HepG2 (cell line): ENCODE measurements at regions not wholly inside any gene's neighbourhood (a gene's known extent, or its start where the extent isn't known, plus 50 kb on each side); places are given as distances from the start of the nearest gene placed in this dataset.

Experiments used
- ATAD3A ChIP-seq: sonication (generic); formaldehyde crosslinking; IDR thresholded peaks from 2 replicates; pipeline ENCODE4 v1.4.0; 2020; ENCODE audit warnings: missing genetic modification reagents
- ATF2 ChIP-seq: sonication (generic); formaldehyde crosslinking; IDR thresholded peaks from 2 replicates; pipeline ENCODE4 v1.4.0; 2020; ENCODE audit warnings: missing genetic modification reagents
- DMAP1 ChIP-seq: IDR thresholded peaks from 2 replicates; pipeline ENCODE4 v1.6.1; 2016
- EZH2 ChIP-seq: conservative IDR thresholded peaks from 2 replicates; pipeline ENCODE4 v1.6.1; 2012; ENCODE audit warnings: mild to moderate bottlenecking, low read depth, low read length, moderate library complexity
- HHEX ChIP-seq: IDR thresholded peaks from 2 replicates; pipeline ENCODE4 v1.6.1; 2016; ENCODE audit warnings: control low read depth
- HMG20B ChIP-seq: conservative IDR thresholded peaks from 2 replicates; pipeline ENCODE4 v1.6.1; 2016; ENCODE audit warnings: missing genetic modification reagents, missing compliant biosample characterization
- MIER2 ChIP-seq: IDR thresholded peaks from 2 replicates; pipeline ENCODE4 v1.6.1; 2016; ENCODE audit warnings: missing biosample characterization, missing genetic modification reagents
- MIXL1 ChIP-seq: IDR thresholded peaks from 2 replicates; pipeline ENCODE4 v1.6.1; 2016
- NR3C1 ChIP-seq: sonication (generic); formaldehyde crosslinking; IDR thresholded peaks from 2 replicates; pipeline ENCODE4 v1.4.0; 2020; ENCODE audit warnings: missing genetic modification reagents
- ONECUT2 ChIP-seq: sonication (generic); formaldehyde crosslinking; IDR thresholded peaks from 2 replicates; pipeline ENCODE4 v1.4.0; 2020; ENCODE audit warnings: missing genetic modification reagents
- RFX1 ChIP-seq: fragments of 450-650 bp; IDR thresholded peaks from 2 replicates; pipeline ENCODE4 v1.6.1; 2017
- SNAPC4 ChIP-seq: sonication (generic); formaldehyde crosslinking; IDR thresholded peaks from 2 replicates; pipeline ENCODE4 v1.4.0; 2020; ENCODE audit warnings: mild to moderate bottlenecking, missing genetic modification reagents
- SPEN ChIP-seq: sonication (generic); formaldehyde crosslinking; IDR thresholded peaks from 2 replicates; pipeline ENCODE4 v1.5.1; 2020; ENCODE audit warnings: low read depth, mild to moderate bottlenecking, missing genetic modification reagents
- ZBTB3 ChIP-seq: sonication (generic); formaldehyde crosslinking; IDR thresholded peaks from 2 replicates; pipeline ENCODE4 v1.4.0; 2020; ENCODE audit warnings: low read depth, mild to moderate bottlenecking, moderate library complexity, missing genetic modification reagents, borderline replicate concordance
- ZMAT5 ChIP-seq: sonication (generic); formaldehyde crosslinking; IDR thresholded peaks from 2 replicates; pipeline ENCODE4 v1.5.0; 2020; ENCODE audit warnings: mild to moderate bottlenecking, low read depth, missing genetic modification reagents, borderline replicate concordance
- ZNF143 ChIP-seq: sonication (generic); formaldehyde crosslinking; IDR thresholded peaks from 2 replicates; pipeline ENCODE4 v1.4.0; 2020; ENCODE audit warnings: missing genetic modification reagents
- ZNF180 ChIP-seq: sonication (generic); formaldehyde crosslinking; IDR thresholded peaks from 2 replicates; pipeline ENCODE4 v1.4.0; 2020; ENCODE audit warnings: low read depth, missing genetic modification reagents, borderline replicate concordance
- ZNF414 ChIP-seq: sonication (generic); formaldehyde crosslinking; IDR thresholded peaks from 2 replicates; pipeline ENCODE4 v1.5.0; 2020; ENCODE audit warnings: missing genetic modification reagents
- ZNF550 ChIP-seq: sonication (generic); formaldehyde crosslinking; IDR thresholded peaks from 2 replicates; pipeline ENCODE4 v1.4.0; 2020; ENCODE audit warnings: mild to moderate bottlenecking, missing genetic modification reagents, borderline replicate concordance
- ZNF580 ChIP-seq: IDR thresholded peaks from 2 replicates; pipeline ENCODE4 v1.6.1; 2016; ENCODE audit warnings: low read depth, borderline replicate concordance
- ZNF589 ChIP-seq: sonication (generic); formaldehyde crosslinking; conservative IDR thresholded peaks from 2 replicates; pipeline ENCODE4 v1.8.0; 2022; ENCODE audit warnings: mild to moderate bottlenecking, moderate library complexity, missing genetic modification reagents
- ZNF597 ChIP-seq: sonication (generic); formaldehyde crosslinking; IDR thresholded peaks from 2 replicates; pipeline ENCODE4 v1.5.0; 2020; ENCODE audit warnings: missing genetic modification reagents
- ZNF674 ChIP-seq: sonication (generic); formaldehyde crosslinking; IDR thresholded peaks from 2 replicates; pipeline ENCODE4 v1.5.0; 2020; ENCODE audit warnings: low read depth, mild to moderate bottlenecking, missing genetic modification reagents
- ZNF782 ChIP-seq: sonication (generic); formaldehyde crosslinking; IDR thresholded peaks from 2 replicates; pipeline ENCODE4 v1.4.0; 2020; ENCODE audit warnings: missing genetic modification reagents, mild to moderate bottlenecking, borderline replicate concordance

GRCh38 chr10:29130190-29130673 is 158.6 kb upstream of the LYZL1 start (continued):
- no peak for TF ChIP-seq SNAPC4 (CRISPR knock-in tag)
- 0 out of 2 replicates have a peak, but pooled peaks have one; percentile 27 for TF ChIP-seq HMG20B (CRISPR knock-in tag)
- TF ChIP-seq ATAD3A (CRISPR knock-in tag), result no peak
- TF ChIP-seq NR3C1, result no peak
- no peak for TF ChIP-seq MIER2 (CRISPR knock-in tag)
- no peak for TF ChIP-seq ZNF143
- TF ChIP-seq SPEN, result no peak
- no peak for TF ChIP-seq DMAP1 (CRISPR knock-in tag)
- TF ChIP-seq ZNF589, result no peak
- TF ChIP-seq ZNF674 (CRISPR knock-in tag), result no peak
- TF ChIP-seq ATF2, result peak; percentile 53; the same call in 1 of the 2 replicates
- no peak for TF ChIP-seq ZNF550
- TF ChIP-seq RFX1, result no peak
- peak; percentile 94 for TF ChIP-seq ONECUT2 (CRISPR knock-in tag)
- no peak for TF ChIP-seq ZBTB3 (CRISPR knock-in tag)
- no peak for TF ChIP-seq ZNF597 (CRISPR knock-in tag)
- no peak for TF ChIP-seq EZH2
- no peak for TF ChIP-seq ZNF180 (CRISPR knock-in tag)
- no peak for TF ChIP-seq HHEX (CRISPR knock-in tag)
- no peak for TF ChIP-seq ZNF782 (CRISPR knock-in tag)
- TF ChIP-seq ZNF580 (CRISPR knock-in tag), result no peak
- TF ChIP-seq MIXL1, result peak; percentile 99
- TF ChIP-seq ZNF414 (CRISPR knock-in tag), result no peak
- TF ChIP-seq ZMAT5, result no peak
